ENCODE measurements at regions not wholly inside any gene's neighbourhood (a gene's known extent, or its start where the extent isn't known, plus 50 kb on each side); places are given as distances from the start of the nearest gene placed in this dataset.

- Histone ChIP-seq H3K9me3 (ENCODE audit: control insufficient read depth, insufficient read depth, low read depth, low read length) (no peaks in the 10 kb centered on the region), H3K4me3 (ENCODE audit: low read depth in 2 of 2, low read length in 2 of 2) (no peak overlapping the region), H3K27ac (ENCODE audit: low read length) (no peak overlapping the region), H3K27me3 (ENCODE audit: control insufficient read depth, insufficient read depth, low read length) (no peaks in the 10 kb centered on the region), H3K36me3 (ENCODE audit: control insufficient read depth, insufficient read depth, low read length) (no peaks in the 10 kb centered on the region), H3K4me1 (ENCODE audit: control insufficient read depth, insufficient read depth, low read length) (no peaks in the 10 kb centered on the region)
- in situ Hi-C loops (cut with HindIII; ENCODE audit: low pct_unique_long_range_greater_than_20kb, low sequenced_read_pairs), result no loop called here
- BruUV-seq (replicated peaks), result no TSS peak
- ATAC-seq (no peak), DNase-seq (ENCODE audit: low read depth, low spot score) (no peak)
- ChIA-PET POLR2A (no interaction called here), CTCF (no interaction called here)
- intact Hi-C loops (cut with micrococcal nuclease; ENCODE audit: unreplicated experiment), result no loop called here
- TF ChIP-seq POLR2AphosphoS5 (IDR thresholded peaks at IDR 0.05; ENCODE audit: low read depth, low read length), result no peak
- no peak for TF ChIP-seq TCF7L2 (IDR thresholded peaks at IDR 0.05; ENCODE audit: low read depth, low read length)
- TF ChIP-seq SIN3A (IDR thresholded peaks at IDR 0.05; ENCODE audit: borderline replicate concordance, insufficient read depth, low read depth, low read length), result no peak
- TF ChIP-seq, protein P1, sequence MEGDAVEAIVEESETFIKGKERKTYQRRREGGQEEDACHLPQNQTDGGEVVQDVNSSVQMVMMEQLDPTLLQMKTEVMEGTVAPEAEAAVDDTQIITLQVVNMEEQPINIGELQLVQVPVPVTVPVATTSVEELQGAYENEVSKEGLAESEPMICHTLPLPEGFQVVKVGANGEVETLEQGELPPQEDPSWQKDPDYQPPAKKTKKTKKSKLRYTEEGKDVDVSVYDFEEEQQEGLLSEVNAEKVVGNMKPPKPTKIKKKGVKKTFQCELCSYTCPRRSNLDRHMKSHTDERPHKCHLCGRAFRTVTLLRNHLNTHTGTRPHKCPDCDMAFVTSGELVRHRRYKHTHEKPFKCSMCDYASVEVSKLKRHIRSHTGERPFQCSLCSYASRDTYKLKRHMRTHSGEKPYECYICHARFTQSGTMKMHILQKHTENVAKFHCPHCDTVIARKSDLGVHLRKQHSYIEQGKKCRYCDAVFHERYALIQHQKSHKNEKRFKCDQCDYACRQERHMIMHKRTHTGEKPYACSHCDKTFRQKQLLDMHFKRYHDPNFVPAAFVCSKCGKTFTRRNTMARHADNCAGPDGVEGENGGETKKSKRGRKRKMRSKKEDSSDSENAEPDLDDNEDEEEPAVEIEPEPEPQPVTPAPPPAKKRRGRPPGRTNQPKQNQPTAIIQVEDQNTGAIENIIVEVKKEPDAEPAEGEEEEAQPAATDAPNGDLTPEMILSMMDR (IDR thresholded peaks at IDR 0.05), result no peak
Observed at GRCh38 chr9:26301046-26301445, 591.6 kb downstream of the CAAP1 start.

DNA sequence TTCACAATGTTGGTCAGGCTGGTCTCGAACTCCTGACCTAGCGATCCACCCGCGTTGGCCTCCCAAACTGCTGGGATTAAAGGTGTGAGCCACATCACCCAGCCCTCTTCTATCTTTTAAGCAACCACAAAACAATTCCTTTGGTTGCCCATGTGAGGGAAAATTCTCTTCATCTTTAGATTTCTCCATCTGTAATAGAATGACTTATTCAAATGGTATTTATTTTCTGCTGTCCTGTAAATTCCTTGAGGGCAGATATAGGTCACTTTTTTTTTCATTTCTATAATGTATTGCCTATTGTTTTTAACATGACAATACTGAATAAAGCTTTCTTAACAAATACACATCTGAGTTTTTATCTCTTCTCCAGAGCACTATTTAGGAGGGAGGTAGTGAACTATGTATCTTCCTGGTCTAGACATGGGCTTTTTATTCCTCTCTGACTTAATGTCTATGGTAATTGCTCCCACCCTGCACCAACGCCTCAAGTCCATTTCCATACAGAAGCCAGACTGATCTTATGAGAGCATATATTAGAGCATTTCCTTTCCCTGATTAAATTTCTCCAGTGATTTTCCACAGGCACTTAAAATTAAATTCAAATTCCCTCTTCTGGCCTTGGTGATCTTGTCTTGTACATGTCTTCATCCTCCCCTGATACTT lies 595.6 kb downstream of the CAAP1 start:
- intact Hi-C loops (cut with micrococcal nuclease; ENCODE audit: unreplicated experiment), result no loop called here
- no peaks in the 10 kb centered on the region for H3K9me3 ChIP-seq (ENCODE audit: control insufficient read depth, insufficient read depth, low read depth, low read length)

More for the DNA sequence above, 595.6 kb downstream of the CAAP1 start:
- TF ChIP-seq, protein P2, sequence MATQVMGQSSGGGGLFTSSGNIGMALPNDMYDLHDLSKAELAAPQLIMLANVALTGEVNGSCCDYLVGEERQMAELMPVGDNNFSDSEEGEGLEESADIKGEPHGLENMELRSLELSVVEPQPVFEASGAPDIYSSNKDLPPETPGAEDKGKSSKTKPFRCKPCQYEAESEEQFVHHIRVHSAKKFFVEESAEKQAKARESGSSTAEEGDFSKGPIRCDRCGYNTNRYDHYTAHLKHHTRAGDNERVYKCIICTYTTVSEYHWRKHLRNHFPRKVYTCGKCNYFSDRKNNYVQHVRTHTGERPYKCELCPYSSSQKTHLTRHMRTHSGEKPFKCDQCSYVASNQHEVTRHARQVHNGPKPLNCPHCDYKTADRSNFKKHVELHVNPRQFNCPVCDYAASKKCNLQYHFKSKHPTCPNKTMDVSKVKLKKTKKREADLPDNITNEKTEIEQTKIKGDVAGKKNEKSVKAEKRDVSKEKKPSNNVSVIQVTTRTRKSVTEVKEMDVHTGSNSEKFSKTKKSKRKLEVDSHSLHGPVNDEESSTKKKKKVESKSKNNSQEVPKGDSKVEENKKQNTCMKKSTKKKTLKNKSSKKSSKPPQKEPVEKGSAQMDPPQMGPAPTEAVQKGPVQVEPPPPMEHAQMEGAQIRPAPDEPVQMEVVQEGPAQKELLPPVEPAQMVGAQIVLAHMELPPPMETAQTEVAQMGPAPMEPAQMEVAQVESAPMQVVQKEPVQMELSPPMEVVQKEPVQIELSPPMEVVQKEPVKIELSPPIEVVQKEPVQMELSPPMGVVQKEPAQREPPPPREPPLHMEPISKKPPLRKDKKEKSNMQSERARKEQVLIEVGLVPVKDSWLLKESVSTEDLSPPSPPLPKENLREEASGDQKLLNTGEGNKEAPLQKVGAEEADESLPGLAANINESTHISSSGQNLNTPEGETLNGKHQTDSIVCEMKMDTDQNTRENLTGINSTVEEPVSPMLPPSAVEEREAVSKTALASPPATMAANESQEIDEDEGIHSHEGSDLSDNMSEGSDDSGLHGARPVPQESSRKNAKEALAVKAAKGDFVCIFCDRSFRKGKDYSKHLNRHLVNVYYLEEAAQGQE (IDR thresholded peaks at IDR 0.05; ENCODE audit: insufficient read depth in 1 of 2, low read depth in 2 of 2, low read length in 1 of 2), result no peak
- TF ChIP-seq TCF7L2 (IDR thresholded peaks at IDR 0.05; ENCODE audit: low read depth, low read length) (no peak), POLR2AphosphoS5 (IDR thresholded peaks at IDR 0.05; ENCODE audit: low read depth, low read length) (no peak), SIN3A (IDR thresholded peaks at IDR 0.05; ENCODE audit: borderline replicate concordance, insufficient read depth, low read depth, low read length) (no peak)
- TF ChIP-seq, protein P1 (IDR thresholded peaks at IDR 0.05), result no peak
- DNase-seq (ENCODE audit: low read depth, low spot score) (no peak), ATAC-seq (no peak)
- Histone ChIP-seq H3K27ac (ENCODE audit: low read length) (no peak overlapping the region), H3K4me1 (ENCODE audit: control insufficient read depth, insufficient read depth, low read length) (no peaks in the 10 kb centered on the region), H3K27me3 (ENCODE audit: control insufficient read depth, insufficient read depth, low read length) (no peaks in the 10 kb centered on the region), H3K36me3 (ENCODE audit: control insufficient read depth, insufficient read depth, low read length) (no peaks in the 10 kb centered on the region), H3K4me3 (ENCODE audit: low read depth in 2 of 2, low read length in 2 of 2) (no peak overlapping the region)
- in situ Hi-C loops (cut with HindIII; ENCODE audit: low pct_unique_long_range_greater_than_20kb, low sequenced_read_pairs), result no loop called here
- ChIA-PET CTCF (no interaction called here), POLR2A (no interaction called here)
- BruUV-seq (replicated peaks), result no TSS peak
